ENCODE measurements at regions not wholly inside any gene's neighbourhood (a gene's known extent, or its start where the extent isn't known, plus 50 kb on each side); places are given as distances from the start of the nearest gene placed in this dataset.
"Not testable (repeated sequence)": the region's sequence is repeated elsewhere in the genome, so short reads cannot be mapped to it uniquely, and the experiment has no call there.

DNA sequence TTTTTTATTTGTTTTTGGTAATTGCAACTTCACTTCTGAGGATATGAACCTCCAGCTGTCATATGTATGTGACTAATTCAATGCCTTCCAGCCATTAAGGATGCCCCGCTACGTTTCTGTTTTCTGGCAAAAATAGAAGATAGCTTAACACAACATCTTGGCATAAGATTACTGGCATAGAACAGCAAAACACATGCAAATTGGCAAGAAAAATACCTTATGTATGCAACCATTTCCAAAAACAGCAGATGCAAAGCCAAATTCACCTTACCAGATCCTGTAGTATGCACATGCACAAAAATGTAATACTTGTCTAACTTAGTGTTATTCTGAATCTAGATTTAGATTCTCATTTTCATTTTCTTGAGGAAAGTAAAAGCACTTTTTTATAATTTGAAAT lies 461.1 kb upstream of the CYLC2 start:
- no peaks in the 10 kb centered on the region for H3K36me3 Mint-ChIP-seq (ENCODE audit: low read depth)
- H3K4me3 Mint-ChIP-seq = no peak overlapping the region
- intact Hi-C loops (cut with micrococcal nuclease) = no loop called here
- H3K27me3 Mint-ChIP-seq (ENCODE audit: insufficient read depth) = no peaks in the 10 kb centered on the region
- H3K4me1 Mint-ChIP-seq (ENCODE audit: low read depth) = no peaks in the 10 kb centered on the region
- no peaks in the 10 kb centered on the region for H3K9me3 Mint-ChIP-seq
- DNase-seq (ENCODE audit: low spot score) = no peak
- no peak overlapping the region for H3K27ac Mint-ChIP-seq

DNA sequence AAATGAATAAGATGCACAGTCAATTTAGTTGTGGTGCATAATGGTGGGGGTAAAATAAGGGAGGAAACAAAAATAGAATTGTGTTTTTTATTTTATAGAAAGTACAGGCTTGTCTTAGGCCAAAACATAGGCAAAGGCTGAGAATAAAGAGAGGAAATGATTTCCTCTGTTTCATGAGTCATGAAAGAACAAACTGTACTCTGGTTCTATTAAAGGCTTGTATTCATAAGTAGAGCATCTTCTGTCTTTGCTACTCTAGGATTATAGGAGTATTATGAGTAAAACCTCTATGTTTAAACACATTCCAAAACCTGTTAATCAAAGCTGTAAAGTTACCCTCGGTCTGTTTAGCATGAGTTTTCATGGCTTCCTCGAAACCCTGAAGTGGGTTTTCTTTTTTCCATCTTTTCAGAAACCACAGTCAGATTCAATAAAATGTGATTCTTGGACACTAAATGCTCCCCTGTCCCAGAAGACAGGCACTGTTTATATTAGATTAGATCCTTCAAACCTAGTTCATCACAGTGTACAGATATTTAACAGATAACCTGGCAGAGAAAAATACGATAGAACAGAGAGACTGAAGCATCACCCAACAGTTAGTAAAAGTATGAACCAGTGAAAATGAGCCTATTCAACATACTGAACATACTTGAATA lies 473.9 kb upstream of the CYLC2 start:
- Mint-ChIP-seq H3K4me3 (no peak overlapping the region), H3K4me1 (ENCODE audit: low read depth) (no peaks in the 10 kb centered on the region), H3K36me3 (ENCODE audit: low read depth) (no peaks in the 10 kb centered on the region), H3K27me3 (ENCODE audit: insufficient read depth) (no peaks in the 10 kb centered on the region), H3K27ac (no peak overlapping the region), H3K9me3 (no peaks in the 10 kb centered on the region)
- no peak for DNase-seq (ENCODE audit: low spot score)
- intact Hi-C loops (cut with micrococcal nuclease) = no loop called here

DNA sequence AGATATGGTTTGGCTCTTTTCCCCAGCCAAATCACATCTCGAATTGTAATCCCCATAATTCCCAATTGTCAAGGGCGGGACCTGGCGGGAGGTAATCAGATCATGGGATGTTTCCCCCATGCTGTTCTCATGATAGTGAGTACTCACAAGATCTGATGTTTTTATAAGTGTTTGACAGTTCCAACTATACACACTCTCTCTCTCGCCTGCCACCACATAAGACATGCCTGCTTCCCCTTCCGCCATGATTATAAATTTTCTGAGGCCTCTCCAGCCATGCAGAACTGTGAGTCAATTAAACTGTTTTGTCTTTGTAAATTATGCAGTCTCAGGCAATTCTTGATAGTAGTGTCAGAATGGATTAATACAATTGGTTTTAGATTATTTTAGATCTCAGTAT lies 475.7 kb upstream of the CYLC2 start:
- Mint-ChIP-seq H3K4me3 (no peak overlapping the region), H3K36me3 (ENCODE audit: low read depth) (no peaks in the 10 kb centered on the region), H3K4me1 (ENCODE audit: low read depth) (no peaks in the 10 kb centered on the region), H3K27ac (no peak overlapping the region), H3K9me3 (no peaks in the 10 kb centered on the region), H3K27me3 (ENCODE audit: insufficient read depth) (no peaks in the 10 kb centered on the region)
- intact Hi-C loops (cut with micrococcal nuclease) = no loop called here
- DNase-seq (ENCODE audit: low spot score) = no peak

DNA sequence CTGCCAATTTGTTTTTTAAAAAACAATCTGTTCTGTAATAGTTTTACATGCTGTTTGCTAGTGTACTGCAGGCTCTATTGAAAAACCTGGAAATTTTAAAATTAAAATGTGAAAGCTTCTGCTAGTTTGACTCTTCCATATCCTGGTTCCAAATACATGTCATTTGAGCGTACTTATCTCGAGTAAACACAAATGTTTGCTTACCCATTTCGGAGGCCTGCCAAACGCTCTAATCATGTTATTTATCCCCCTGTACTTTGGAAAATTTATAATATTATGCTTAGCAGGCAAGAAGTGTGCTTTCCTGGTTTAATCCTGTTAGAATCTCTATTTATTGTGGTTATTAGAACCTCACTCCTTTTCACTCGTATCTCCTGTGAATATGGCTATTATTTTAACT lies 476.8 kb upstream of the CYLC2 start:
- no peaks in the 10 kb centered on the region for H3K27me3 Mint-ChIP-seq (ENCODE audit: insufficient read depth)
- DNase-seq (ENCODE audit: low spot score) = no peak
- no peaks in the 10 kb centered on the region for H3K9me3 Mint-ChIP-seq
- H3K4me1 Mint-ChIP-seq (ENCODE audit: low read depth) = no peaks in the 10 kb centered on the region
- no peak overlapping the region for H3K27ac Mint-ChIP-seq
- no peak overlapping the region for H3K4me3 Mint-ChIP-seq
- intact Hi-C loops (cut with micrococcal nuclease) = no loop called here
- no peaks in the 10 kb centered on the region for H3K36me3 Mint-ChIP-seq (ENCODE audit: low read depth)

DNA sequence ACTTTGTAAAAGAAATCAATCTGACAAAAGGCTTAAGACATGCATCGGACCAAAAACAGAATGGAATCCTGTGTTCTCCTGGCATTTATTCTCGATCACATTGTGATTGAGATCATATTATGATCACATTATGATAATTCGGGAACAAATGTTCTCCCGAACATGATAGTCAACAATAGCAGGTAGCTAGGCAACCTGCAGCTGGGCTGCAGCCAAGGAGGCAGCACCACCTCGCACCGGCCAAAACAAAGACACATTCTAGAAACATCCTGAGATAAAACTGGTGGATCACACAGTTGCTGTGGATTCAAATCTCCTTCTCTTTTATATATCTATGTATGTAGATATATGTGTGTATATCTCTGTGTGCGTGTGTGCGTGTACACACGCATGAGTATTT lies 480.6 kb upstream of the CYLC2 start:
- H3K4me1 Mint-ChIP-seq (ENCODE audit: low read depth) = no peaks in the 10 kb centered on the region
- DNase-seq (ENCODE audit: low spot score) = no peak
- no peaks in the 10 kb centered on the region for H3K36me3 Mint-ChIP-seq (ENCODE audit: low read depth)
- intact Hi-C loops (cut with micrococcal nuclease) = no loop called here
- no peak overlapping the region for H3K27ac Mint-ChIP-seq
- H3K9me3 Mint-ChIP-seq = no peaks in the 10 kb centered on the region
- no peaks in the 10 kb centered on the region for H3K27me3 Mint-ChIP-seq (ENCODE audit: insufficient read depth)
- H3K4me3 Mint-ChIP-seq = no peak overlapping the region

DNA sequence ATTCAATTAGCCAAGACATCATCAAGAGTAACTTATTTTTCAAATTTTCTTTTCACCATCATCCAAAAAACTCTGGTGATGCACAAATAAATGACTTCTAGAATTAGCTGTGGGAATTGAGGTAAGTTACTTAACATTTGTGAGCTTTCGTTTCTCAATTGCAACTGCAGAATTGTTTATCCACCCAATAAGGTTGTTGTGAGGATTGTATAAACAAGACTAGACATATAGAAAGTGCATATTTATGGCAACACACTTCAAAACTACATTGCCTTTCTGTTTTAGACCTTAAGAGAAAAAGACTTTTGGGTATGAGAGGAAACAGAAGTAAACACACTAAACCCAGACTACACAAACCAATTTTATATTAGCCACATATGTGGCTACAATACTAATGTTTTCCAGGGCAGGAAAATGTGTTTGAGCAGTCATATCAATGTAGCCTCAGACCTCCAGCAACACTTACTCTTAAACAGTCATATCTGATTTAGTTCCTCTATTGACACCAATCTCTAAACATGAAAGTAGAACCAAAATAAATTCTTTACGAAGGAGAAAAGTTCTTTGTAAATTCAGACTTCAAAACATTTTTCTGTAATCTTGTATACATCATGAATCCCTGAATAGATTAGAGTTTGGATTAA lies 488.0 kb upstream of the CYLC2 start:
- intact Hi-C loops (cut with micrococcal nuclease) = no loop called here
- no peak for DNase-seq (ENCODE audit: low spot score)
- no peaks in the 10 kb centered on the region for H3K9me3 Mint-ChIP-seq
- H3K27me3 Mint-ChIP-seq (ENCODE audit: insufficient read depth) = no peaks in the 10 kb centered on the region
- H3K4me1 Mint-ChIP-seq (ENCODE audit: low read depth) = no peaks in the 10 kb centered on the region
- H3K36me3 Mint-ChIP-seq (ENCODE audit: low read depth) = no peaks in the 10 kb centered on the region
- no peak overlapping the region for H3K4me3 Mint-ChIP-seq
- H3K27ac Mint-ChIP-seq = no peak overlapping the region

DNA sequence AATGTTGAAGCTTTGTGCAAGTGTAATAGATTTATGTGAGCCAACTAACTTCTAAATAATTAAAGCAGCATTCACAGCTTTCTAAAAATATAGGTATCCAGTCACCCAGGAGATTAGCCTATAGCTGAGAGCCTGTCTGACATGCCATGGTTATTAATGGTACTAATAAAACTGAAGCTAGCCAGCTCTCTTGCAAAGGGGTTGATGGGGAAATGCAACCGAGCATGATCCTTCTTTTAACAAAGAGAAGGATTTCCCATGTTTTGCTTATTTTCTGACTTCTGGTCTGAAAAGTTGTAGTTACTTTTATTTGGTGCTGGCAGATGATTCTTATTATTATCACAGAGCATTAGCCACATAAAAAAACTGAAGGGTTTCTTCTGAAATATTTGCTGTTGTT lies 488.7 kb upstream of the CYLC2 start:
- Mint-ChIP-seq H3K27ac (no peak overlapping the region), H3K9me3 (no peaks in the 10 kb centered on the region), H3K36me3 (ENCODE audit: low read depth) (no peaks in the 10 kb centered on the region), H3K4me1 (ENCODE audit: low read depth) (no peaks in the 10 kb centered on the region), H3K27me3 (ENCODE audit: insufficient read depth) (no peaks in the 10 kb centered on the region), H3K4me3 (no peak overlapping the region)
- intact Hi-C loops (cut with micrococcal nuclease) = no loop called here
- DNase-seq (ENCODE audit: low spot score) = no peak

DNA sequence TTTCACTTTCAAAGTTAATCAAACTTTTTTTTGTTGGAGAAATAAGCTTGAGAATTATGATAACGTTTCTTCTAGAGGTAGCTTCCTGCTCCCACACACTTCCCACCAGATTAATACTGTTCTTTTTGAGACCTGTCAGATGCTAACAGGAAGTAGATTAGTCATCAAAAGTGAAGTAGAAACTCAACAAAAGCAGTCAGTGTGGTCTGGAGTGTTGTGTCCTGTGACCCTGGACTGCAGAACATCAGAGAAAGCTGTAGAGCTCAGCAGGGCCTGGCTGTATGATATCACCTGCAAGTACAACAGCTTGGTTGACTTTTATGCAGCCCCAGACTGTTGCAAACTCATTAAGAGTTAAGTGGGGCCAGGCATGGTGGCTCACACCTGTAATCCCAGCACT lies 495.7 kb upstream of the CYLC2 start:
- intact Hi-C loops (cut with micrococcal nuclease) = no loop called here
- Mint-ChIP-seq H3K27me3 (ENCODE audit: insufficient read depth) (no peaks in the 10 kb centered on the region), H3K4me1 (ENCODE audit: low read depth) (no peaks in the 10 kb centered on the region), H3K27ac (no peak overlapping the region), H3K4me3 (no peak overlapping the region), H3K36me3 (ENCODE audit: low read depth) (no peaks in the 10 kb centered on the region), H3K9me3 (peaks cover 4% of the 10 kb centered on the region)
- no peak for DNase-seq (ENCODE audit: low spot score)

DNA sequence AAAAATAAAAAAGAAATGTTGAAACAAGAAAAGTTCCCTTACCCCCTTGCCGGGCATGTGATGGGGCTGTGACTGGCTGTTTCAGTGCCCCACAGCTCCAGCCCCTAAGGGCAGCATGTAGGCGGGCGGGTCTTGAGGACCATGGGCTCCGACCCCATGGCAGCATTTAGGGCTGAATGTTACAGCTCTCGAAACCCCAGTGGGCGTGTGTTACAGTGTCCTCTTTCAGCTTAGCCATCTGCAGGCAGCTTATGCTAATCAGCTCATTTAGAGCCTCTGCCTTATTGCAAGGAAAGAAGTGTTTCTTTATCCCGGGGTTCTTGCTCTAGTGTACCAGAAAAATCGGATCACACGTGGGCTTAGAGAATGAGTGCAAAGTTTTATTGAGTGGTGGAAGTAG lies 497.4 kb upstream of the CYLC2 start:
- no peak for DNase-seq (ENCODE audit: low spot score)
- H3K4me1 Mint-ChIP-seq (ENCODE audit: low read depth) = no peaks in the 10 kb centered on the region
- no peaks in the 10 kb centered on the region for H3K27me3 Mint-ChIP-seq (ENCODE audit: insufficient read depth)
- no peak overlapping the region for H3K27ac Mint-ChIP-seq
- no peak overlapping the region for H3K4me3 Mint-ChIP-seq
- peaks cover 4% of the 10 kb centered on the region for H3K9me3 Mint-ChIP-seq
- intact Hi-C loops (cut with micrococcal nuclease) = no loop called here
- H3K36me3 Mint-ChIP-seq (ENCODE audit: low read depth) = no peaks in the 10 kb centered on the region

DNA sequence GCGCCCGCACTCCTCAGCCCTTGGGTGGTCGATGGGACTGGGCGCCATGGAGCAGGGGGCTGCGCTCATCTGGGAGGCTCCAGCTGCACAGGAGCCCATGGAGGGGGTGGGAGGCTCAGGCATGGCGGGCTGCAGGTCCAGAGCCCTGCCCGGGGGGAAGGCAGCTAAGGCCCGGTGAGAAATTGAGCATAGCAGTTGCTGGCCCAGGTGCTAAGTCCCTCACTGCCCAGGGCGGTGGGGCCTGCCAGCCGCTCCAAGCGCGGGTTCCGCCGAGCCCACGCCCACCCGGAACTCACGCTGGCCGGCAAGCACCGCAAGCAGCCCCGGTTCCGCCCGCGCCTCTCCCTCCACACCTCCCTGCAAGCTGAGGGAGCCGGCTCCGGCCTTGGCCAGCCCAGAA lies 508.2 kb upstream of the CYLC2 start:
- H3K9me3 Mint-ChIP-seq; H3K4me1 Mint-ChIP-seq (ENCODE audit: low read depth); H3K4me3 Mint-ChIP-seq; intact Hi-C loops (cut with micrococcal nuclease); H3K36me3 Mint-ChIP-seq (ENCODE audit: low read depth); H3K27ac Mint-ChIP-seq; H3K27me3 Mint-ChIP-seq (ENCODE audit: insufficient read depth); DNase-seq (ENCODE audit: low spot score): not testable (repeated sequence)

DNA sequence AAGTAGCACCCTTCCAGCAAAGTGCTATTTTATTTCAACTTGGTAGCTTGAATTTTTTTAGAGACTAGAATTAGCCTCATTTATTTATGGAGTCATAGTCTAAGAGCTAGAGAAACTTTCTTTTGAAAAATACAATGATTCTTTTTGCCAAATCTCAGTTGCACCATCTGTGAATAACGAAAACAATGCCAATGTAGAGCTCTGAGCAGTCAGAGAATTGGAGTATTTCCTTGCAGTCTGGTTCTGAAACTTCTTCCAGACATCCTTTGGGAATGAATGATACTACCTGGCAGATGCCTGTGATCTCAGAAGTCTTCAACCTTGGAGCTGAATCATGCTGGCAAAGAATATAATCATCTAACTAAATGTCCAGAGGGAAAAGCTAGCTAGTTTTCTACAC lies 511.5 kb upstream of the CYLC2 start:
- H3K27ac Mint-ChIP-seq = no peak overlapping the region
- peaks cover 12% of the 10 kb centered on the region for H3K9me3 Mint-ChIP-seq
- no peaks in the 10 kb centered on the region for H3K4me1 Mint-ChIP-seq (ENCODE audit: low read depth)
- intact Hi-C loops (cut with micrococcal nuclease) = no loop called here
- H3K36me3 Mint-ChIP-seq (ENCODE audit: low read depth) = no peaks in the 10 kb centered on the region
- H3K4me3 Mint-ChIP-seq = no peak overlapping the region
- H3K27me3 Mint-ChIP-seq (ENCODE audit: insufficient read depth) = no peaks in the 10 kb centered on the region
- no peak for DNase-seq (ENCODE audit: low spot score)

DNA sequence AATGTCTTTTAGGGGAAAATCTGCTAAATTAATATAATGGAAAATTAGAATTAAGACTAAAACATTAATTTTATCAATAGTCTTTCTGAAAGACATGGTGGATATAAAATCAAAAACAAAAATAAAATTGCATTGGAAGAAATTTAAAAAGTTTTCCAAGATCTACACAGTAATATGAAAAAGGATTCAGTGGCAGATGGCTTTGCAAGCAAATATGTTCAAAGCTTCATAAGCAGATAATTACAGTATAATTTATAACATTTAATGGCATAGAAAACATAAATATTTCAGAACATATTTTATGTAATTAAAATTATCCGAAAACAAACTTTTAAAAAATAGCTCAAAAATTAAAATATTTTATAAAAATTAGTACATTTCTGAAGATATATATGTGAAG lies 512.4 kb upstream of the CYLC2 start:
- Mint-ChIP-seq H3K9me3 (peaks cover 12% of the 10 kb centered on the region), H3K36me3 (ENCODE audit: low read depth) (no peaks in the 10 kb centered on the region), H3K4me3 (no peak overlapping the region), H3K27ac (no peak overlapping the region), H3K4me1 (ENCODE audit: low read depth) (no peaks in the 10 kb centered on the region), H3K27me3 (ENCODE audit: insufficient read depth) (no peaks in the 10 kb centered on the region)
- intact Hi-C loops (cut with micrococcal nuclease) = no loop called here
- DNase-seq (ENCODE audit: low spot score) = no peak

DNA sequence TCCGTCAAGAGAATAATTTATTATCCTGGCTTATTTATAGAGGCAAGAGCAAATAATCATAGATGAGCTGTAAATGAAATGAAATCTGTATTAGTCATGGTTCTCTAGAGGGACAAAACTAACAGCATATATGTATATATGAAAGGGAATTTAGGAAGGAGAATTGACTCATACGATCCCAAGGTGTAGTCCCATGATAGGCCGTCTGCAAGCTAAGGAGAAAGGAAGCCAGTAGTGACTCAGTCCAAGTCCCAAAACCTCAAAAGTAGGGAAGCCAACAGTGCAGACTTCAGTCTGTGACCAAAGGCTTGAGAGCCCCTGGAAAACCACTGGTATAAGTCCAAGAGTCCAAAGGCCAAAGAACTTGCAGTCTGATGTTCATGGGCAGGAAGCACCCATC lies 515.9 kb upstream of the CYLC2 start:
- no peak overlapping the region for H3K4me3 Mint-ChIP-seq
- intact Hi-C loops (cut with micrococcal nuclease) = no loop called here
- no peaks in the 10 kb centered on the region for H3K4me1 Mint-ChIP-seq (ENCODE audit: low read depth)
- no peaks in the 10 kb centered on the region for H3K27me3 Mint-ChIP-seq (ENCODE audit: insufficient read depth)
- no peak overlapping the region for H3K27ac Mint-ChIP-seq
- no peak for DNase-seq (ENCODE audit: low spot score)
- H3K9me3 Mint-ChIP-seq = peaks cover 5% of the 10 kb centered on the region
- H3K36me3 Mint-ChIP-seq (ENCODE audit: low read depth) = no peaks in the 10 kb centered on the region

DNA sequence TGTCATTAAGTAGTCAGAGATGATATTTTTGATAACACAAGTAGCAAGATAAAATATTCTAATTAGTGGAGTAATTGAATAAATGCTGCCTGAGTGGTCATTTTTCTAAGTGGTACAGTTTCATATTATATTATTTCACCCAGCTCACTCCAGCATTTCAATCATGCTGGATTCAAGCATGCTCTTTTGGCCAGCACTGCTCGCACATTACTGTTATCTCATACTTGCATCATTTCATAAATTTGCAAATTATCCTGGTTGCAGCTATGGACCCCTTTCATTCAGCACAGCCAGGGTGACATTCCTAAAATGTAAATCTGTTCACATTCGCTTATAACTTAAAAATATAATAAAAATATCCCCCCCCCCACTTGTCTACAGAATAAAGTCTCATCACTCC lies 520.8 kb upstream of the CYLC2 start:
- Mint-ChIP-seq H3K4me3 (no peak overlapping the region), H3K36me3 (ENCODE audit: low read depth) (no peaks in the 10 kb centered on the region), H3K27ac (no peak overlapping the region), H3K4me1 (ENCODE audit: low read depth) (no peaks in the 10 kb centered on the region), H3K9me3 (no peaks in the 10 kb centered on the region), H3K27me3 (ENCODE audit: insufficient read depth) (no peaks in the 10 kb centered on the region)
- intact Hi-C loops (cut with micrococcal nuclease) = no loop called here
- no peak for DNase-seq (ENCODE audit: low spot score)
